ENCODE measurements at regions not wholly inside any gene's neighbourhood (a gene's known extent, or its start where the extent isn't known, plus 50 kb on each side); places are given as distances from the start of the nearest gene placed in this dataset.

- H3K27ac Mint-ChIP-seq = no peak overlapping the region
- DNase-seq (no peak), ATAC-seq (no peak)
- H3K4me3 Mint-ChIP-seq = no peak overlapping the region
- H3K4me1 Mint-ChIP-seq = peaks cover 5% of the 10 kb centered on the region
- no peaks in the 10 kb centered on the region for H3K9me3 Mint-ChIP-seq
- H3K27me3 Mint-ChIP-seq = peaks cover 60% of the 10 kb centered on the region
These were observed 51.7 kb upstream of the FOXP4 start for GRCh38 chr6:41494212-41495110.
